ENCODE measurements at regions not wholly inside any gene's neighbourhood (a gene's known extent, or its start where the extent isn't known, plus 50 kb on each side); places are given as distances from the start of the nearest gene placed in this dataset.

DNA sequence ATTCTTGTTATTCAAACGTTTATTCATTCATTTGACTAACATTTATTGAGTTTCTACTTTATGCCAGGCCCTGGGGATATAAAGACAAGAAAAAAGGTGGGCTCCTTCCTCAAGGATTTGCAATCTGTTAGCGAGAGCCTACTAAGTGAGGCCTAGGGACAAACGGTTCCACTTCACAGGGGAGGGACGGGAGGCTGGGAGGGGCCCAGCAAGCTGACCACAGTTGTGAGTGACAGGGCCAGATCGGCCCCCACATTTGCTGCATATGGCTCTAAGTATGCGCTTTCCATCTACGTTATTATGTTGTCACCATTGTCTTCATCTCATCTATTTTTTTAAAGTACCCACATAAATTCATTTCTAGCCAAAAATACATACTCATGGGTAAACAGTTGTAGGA lies 271.1 kb downstream of the BUD13 start:
- intact Hi-C loops (cut with micrococcal nuclease; ENCODE audit: unreplicated experiment): no loop called here
- H3K4me1 Mint-ChIP-seq (ENCODE audit: low read depth, unreplicated experiment): no peaks in the 10 kb centered on the region

DNA sequence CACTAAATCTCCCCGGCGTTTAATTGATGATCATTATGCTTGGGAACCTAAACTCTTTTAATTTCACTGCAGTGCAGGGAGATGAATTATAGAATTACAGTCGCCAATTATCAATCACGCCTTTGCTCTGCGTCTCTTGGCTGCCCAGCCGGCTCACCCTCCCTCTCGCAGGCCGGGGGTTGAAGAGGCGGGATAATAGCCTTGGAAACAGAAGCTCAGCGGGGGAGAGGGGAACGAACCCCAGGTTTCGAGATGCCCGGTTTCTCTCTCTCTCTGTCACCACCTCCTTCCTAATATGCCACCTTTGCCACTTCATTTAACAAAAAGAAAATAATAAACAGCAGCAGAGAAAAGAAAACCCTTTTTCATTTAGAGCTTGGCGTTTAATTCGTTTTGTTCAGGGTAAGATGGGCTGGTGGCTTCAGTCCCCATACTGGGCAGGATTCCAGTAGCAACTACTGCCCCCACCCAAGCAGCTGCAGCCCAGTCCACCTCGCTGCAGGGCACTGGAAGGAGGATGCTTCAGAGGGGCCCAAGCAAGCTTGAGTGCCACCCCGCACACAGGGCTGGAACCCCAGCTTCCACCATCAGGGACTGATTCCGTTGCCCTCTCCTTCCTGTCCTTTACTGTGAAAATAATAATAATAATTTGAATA lies 271.7 kb downstream of the BUD13 start:
- no peak for DNase-seq
- ChIA-PET CTCF (no interaction called here), POLR2A (interaction anchor here (0.6 kb wide), 1 partner anchor 88 kb away, joined by 3 read pairs; no protein-coding TSS in a partner anchor)
- Mint-ChIP-seq H3K27me3 (ENCODE audit: insufficient read depth, unreplicated experiment) (peaks cover 10% of the 10 kb centered on the region), H3K4me1 (ENCODE audit: low read depth, unreplicated experiment) (no peaks in the 10 kb centered on the region), H3K36me3 (ENCODE audit: insufficient read depth, unreplicated experiment) (no peaks in the 10 kb centered on the region), H3K27ac (ENCODE audit: unreplicated experiment) (no peak overlapping the region), H3K4me3 (ENCODE audit: unreplicated experiment) (no peak overlapping the region), H3K9me3 (ENCODE audit: unreplicated experiment) (no peaks in the 10 kb centered on the region)
- no peaks in the 10 kb centered on the region for H3K36me3 ChIP-seq (ENCODE audit: control insufficient read depth, insufficient read depth, low read length)
- peaks cover 7% of the 10 kb centered on the region; the same call in 1 of the 2 replicates for H3K4me1 ChIP-seq
- intact Hi-C loops (cut with micrococcal nuclease; ENCODE audit: unreplicated experiment): no loop called here
- BruUV-seq (replicated peaks): no TSS peak
- H3K27me3 ChIP-seq (replicated peaks; ENCODE audit: control insufficient read depth, insufficient read depth, low read length): no peaks in the 10 kb centered on the region
- no peaks in the 10 kb centered on the region for H3K9me3 ChIP-seq
- no peak overlapping the region for H3K4me3 ChIP-seq (ENCODE audit: low read depth, low read length)
- TF ChIP-seq, protein P1, sequence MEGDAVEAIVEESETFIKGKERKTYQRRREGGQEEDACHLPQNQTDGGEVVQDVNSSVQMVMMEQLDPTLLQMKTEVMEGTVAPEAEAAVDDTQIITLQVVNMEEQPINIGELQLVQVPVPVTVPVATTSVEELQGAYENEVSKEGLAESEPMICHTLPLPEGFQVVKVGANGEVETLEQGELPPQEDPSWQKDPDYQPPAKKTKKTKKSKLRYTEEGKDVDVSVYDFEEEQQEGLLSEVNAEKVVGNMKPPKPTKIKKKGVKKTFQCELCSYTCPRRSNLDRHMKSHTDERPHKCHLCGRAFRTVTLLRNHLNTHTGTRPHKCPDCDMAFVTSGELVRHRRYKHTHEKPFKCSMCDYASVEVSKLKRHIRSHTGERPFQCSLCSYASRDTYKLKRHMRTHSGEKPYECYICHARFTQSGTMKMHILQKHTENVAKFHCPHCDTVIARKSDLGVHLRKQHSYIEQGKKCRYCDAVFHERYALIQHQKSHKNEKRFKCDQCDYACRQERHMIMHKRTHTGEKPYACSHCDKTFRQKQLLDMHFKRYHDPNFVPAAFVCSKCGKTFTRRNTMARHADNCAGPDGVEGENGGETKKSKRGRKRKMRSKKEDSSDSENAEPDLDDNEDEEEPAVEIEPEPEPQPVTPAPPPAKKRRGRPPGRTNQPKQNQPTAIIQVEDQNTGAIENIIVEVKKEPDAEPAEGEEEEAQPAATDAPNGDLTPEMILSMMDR (IDR thresholded peaks at IDR 0.05; ENCODE audit: insufficient read depth in 1 of 2, low read depth in 1 of 2, low read length in 1 of 2, severe bottlenecking in 1 of 2, unreplicated experiment in 1 of 2): no peak

More for the DNA sequence above, 271.1 kb downstream of the BUD13 start:
- no peaks in the 10 kb centered on the region for H3K36me3 ChIP-seq (ENCODE audit: control insufficient read depth, insufficient read depth, low read length)
- H3K4me3 ChIP-seq (ENCODE audit: low read depth, low read length): no peak overlapping the region
- H3K27ac Mint-ChIP-seq (ENCODE audit: unreplicated experiment): no peak overlapping the region
- POLR2A ChIA-PET: interaction anchor here (0.6 kb wide), 1 partner anchor 88 kb away, joined by 3 read pairs; no protein-coding TSS in a partner anchor
- TF ChIP-seq, protein P1 (IDR thresholded peaks at IDR 0.05; ENCODE audit: insufficient read depth in 1 of 2, low read depth in 1 of 2, low read length in 1 of 2, severe bottlenecking in 1 of 2, unreplicated experiment in 1 of 2): no peak
- DNase-seq: no peak
- no TSS peak for BruUV-seq (replicated peaks)
- peaks cover 13% of the 10 kb centered on the region for H3K27me3 Mint-ChIP-seq (ENCODE audit: insufficient read depth, unreplicated experiment)
- H3K9me3 ChIP-seq: no peaks in the 10 kb centered on the region
- CTCF ChIA-PET: no interaction called here
- no peaks in the 10 kb centered on the region for H3K36me3 Mint-ChIP-seq (ENCODE audit: insufficient read depth, unreplicated experiment)
- peaks cover 7% of the 10 kb centered on the region; the same call in 1 of the 2 replicates for H3K4me1 ChIP-seq
- no peaks in the 10 kb centered on the region for H3K9me3 Mint-ChIP-seq (ENCODE audit: unreplicated experiment)
- H3K27me3 ChIP-seq (replicated peaks; ENCODE audit: control insufficient read depth, insufficient read depth, low read length): no peaks in the 10 kb centered on the region
- no peak overlapping the region for H3K4me3 Mint-ChIP-seq (ENCODE audit: unreplicated experiment)

DNA sequence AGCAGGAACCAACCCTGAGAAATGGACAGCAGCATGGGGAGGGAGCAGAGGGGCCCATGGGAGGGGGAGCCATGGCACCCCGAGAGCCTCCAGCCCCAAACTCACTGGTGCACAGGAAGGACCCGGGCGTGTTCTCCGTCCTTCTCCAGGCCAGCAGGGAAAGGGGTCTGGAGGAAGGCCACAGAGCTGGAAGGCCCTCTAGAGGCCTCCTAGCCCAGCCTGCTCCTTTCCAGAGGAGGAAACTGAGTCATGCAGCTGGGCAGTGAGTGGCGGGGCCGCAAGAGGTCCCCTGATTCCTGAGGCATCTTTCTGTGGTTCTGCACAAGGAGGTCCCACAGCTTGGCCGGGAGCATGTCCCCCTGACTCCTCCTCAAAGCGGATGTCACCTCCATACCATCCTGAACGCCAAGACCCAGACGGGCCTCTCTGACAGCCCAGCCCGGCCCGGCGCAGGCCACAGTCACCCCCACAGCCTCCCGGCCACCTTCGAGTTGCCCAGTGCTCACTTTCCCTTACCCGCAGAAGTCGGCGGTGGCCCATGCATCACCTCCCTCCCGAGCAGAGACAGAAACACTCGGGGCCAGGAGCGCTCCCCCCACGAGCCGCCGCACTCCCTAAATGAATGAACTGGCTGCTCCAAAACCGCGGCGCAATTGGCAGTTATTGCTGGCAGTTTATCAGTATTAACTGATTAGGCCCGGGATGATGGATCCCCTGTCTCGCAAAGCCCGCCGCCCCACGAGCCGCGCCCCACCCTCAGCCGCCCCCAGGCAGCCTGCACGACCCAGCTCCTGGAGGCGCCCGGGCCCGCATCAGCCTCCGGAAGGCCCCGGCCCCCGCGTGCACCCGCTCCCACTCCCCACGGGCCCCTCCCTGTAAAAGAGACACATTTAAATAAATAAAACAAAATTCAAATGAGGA lies 272.5 kb downstream of the BUD13 start:
- Histone ChIP-seq H3K4me3 (ENCODE audit: low read depth, low read length) (no peak overlapping the region), H3K36me3 (ENCODE audit: control insufficient read depth, insufficient read depth, low read length) (no peaks in the 10 kb centered on the region), H3K4me1 (peaks cover 7% of the 10 kb centered on the region; the same call in 1 of the 2 replicates), H3K27me3 (replicated peaks; ENCODE audit: control insufficient read depth, insufficient read depth, low read length) (no peaks in the 10 kb centered on the region), H3K9me3 (no peaks in the 10 kb centered on the region)
- TF ChIP-seq, protein P1 (IDR thresholded peaks at IDR 0.05; ENCODE audit: insufficient read depth in 1 of 2, low read depth in 1 of 2, low read length in 1 of 2, severe bottlenecking in 1 of 2, unreplicated experiment in 1 of 2): no peak
- no peaks in the 10 kb centered on the region for H3K9me3 Mint-ChIP-seq (ENCODE audit: unreplicated experiment)
- POLR2A ChIA-PET: no interaction called here
- intact Hi-C loops (cut with micrococcal nuclease; ENCODE audit: unreplicated experiment): no loop called here
- CTCF ChIA-PET: interaction anchor here (0.6 to 1.8 kb wide), 11 partner anchors 22 to 856 kb away, joined by 3 to 23 read pairs (median 3); no protein-coding TSS in a partner anchor
- no peaks in the 10 kb centered on the region for H3K36me3 Mint-ChIP-seq (ENCODE audit: insufficient read depth, unreplicated experiment)
- BruUV-seq (replicated peaks): no TSS peak
- no peaks in the 10 kb centered on the region for H3K4me1 Mint-ChIP-seq (ENCODE audit: low read depth, unreplicated experiment)
- DNase-seq: no peak
- peaks cover 6% of the 10 kb centered on the region for H3K27me3 Mint-ChIP-seq (ENCODE audit: insufficient read depth, unreplicated experiment)
- H3K4me3 Mint-ChIP-seq (ENCODE audit: unreplicated experiment): no peak overlapping the region
- no peak overlapping the region for H3K27ac Mint-ChIP-seq (ENCODE audit: unreplicated experiment)

Data from Caco-2 (cell line).